NOMO-1 (cell line): ENCODE measurements at regions not wholly inside any gene's neighbourhood (a gene's known extent, or its start where the extent isn't known, plus 50 kb on each side); places are given as distances from the start of the nearest gene placed in this dataset.

Experiments
- DNase-seq, 2 experiments: peaks; one replicate each; lab custom pipeline; 2025; ENCODE audit not compliant: unreplicated experiment in 2 of 2; lab: John Stamatoyannopoulos, UW

- no peak for DNase-seq
Observed at GRCh38 chr2:8138923-8139667, 542.8 kb upstream of the ID2 start.

- DNase-seq = no peak
Observed at GRCh38 chr2:8139668-8140200, 542.1 kb upstream of the ID2 start.

DNA sequence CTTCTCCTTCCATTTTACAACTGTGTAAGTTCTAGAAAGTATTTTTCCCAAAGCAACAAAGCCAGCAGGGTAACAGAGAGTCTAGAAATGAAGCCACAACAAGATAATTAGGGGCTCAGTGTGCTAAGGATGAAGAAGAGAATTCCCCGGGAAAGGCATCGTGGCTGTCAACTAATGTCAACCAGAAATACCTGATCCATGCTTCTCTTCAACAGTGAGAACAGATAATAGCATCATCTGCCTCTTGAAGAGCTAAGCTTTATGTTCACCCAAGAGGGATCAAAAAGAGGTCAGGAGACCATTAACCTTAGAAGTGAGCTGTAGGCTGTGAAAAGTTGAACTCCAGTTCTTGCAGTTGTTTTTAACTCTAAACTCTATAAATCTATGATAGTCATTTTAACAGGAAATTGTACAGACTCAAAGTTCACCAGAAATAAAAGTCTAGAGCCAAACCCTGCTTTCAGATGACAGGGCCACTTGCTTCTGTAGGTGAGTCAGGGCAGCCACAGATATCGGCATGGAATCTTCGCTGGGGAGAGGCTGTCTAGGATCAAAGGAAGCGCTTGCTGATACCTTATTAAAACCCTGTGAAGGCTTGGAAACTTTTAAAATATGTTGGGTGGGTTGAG, 540.7 kb upstream of the ID2 start:
- DNase-seq = no peak

DNA sequence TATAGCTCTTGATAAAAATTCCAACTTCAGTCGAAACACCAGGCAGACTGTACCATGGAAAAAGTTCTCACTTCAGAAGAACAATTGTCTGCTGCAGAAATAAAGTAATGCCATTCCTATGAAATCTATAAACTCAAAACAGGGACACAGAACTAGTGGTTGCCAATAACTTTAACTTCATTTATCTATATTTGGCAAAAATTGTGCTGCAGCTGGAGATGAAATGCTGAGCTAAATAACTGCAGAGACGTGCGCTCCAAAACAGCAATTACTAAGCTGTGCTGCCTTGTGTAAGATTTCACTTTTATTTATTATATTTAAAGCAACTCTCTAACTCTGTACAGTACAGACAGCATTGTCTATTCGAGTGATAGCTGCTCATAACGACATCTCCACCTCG, 540.1 kb upstream of the ID2 start:
- no peak for DNase-seq

GRCh38 chr2:8142461-8142860, 539.4 kb upstream of the ID2 start:
- DNase-seq = no peak

DNA sequence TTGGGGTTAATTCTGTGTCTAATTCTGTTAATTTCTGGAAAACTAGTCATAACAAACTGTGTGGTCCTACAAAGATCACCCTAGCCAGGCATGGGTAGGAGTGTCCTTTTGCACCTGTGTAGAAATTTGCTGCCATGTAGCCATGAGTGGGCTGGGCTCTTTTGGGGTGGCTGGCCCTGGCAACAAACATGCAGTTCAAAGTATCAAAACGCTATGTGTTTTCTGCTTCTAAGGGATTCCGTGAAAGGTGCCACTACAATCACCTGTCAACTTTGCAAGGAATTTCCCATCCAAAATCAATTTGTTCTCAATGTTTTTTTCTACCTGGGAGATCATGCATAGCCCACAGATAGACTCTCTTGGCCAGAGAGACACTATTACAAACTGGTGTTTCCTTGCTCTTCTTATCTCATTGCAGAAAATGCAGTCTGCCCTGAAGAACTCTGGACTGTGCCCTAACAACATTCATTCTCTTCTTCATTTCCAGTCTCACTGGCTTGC, 537.7 kb upstream of the ID2 start:
- DNase-seq = no peak

DNA sequence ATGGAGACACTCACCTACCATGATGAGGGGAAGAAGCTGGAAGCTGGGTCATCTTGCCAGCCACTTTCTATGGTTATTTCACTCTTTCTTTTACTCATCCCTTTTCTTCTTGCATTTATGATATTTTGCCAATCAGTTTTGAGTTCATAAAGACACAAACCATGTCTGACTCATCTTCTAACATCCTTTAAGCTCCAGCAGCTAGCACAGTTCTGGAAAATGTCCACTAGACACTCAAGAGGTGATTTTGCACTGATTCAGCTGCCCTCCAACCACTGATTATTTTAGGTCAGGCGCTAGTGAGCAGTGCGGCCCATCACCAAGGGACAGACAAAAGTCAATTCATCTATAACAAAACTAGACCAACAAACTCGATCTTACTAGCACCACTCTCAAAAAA, 537.1 kb upstream of the ID2 start:
- DNase-seq = no peak

DNA sequence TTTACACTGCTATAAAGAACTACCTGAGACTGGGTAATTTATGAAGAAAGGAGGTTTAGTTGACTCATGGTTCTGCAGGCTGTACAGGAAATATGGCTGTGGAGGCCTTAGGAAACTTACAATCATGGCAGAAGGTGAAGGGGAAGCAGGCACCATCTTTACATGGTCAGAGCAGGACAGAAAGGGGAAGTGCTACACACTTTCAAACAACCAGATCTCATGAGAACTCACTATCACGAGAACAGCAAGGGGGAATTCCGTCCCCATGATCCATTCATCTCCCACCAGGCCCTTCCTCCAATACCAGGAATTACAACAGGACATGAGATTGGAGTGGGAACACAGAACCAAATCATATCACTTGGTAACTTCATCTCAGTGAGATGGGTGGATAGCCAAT, 536.5 kb upstream of the ID2 start:
- peak; percentile 11 to 55 for DNase-seq

DNA sequence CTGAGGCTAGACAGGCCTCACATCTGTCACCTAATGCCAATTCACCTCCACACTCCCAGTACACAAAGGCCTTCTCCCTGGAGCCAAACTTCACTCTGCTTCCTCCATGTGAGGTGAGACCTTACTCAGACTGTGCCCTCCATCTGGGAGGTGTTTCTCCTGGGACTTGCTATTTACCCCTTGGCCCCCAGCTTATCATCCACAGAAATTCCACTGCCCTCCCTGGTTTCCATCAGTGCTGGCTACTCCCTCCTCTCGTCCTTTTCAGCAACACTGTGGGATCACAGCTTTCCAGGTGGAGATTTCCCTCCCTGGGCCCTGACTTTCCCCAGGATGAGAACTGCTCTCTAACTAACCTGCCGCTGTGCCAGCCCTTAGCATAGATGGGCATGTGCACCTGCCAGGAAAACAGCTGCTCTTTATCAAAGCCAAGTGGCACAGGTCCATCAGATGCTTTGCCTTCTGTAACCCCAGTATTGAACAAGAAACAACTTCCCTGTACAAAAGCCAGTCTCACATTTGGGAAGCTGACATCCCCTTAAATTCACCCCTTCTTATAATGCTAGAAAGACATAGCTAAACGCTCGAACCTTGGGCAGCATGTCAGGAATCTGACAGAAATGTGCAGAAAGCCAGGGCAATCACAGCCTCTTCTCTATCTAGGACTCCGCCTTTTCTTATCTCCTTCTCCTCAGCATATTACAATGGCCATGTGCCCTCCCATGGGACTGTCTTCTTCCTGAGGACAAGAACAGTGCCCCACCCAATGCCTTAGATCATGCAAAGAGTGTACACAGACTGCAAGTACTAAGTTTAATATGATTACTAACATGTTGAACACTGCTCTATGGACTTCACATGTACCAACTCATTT, 535.5 kb upstream of the ID2 start:
- no peak for DNase-seq

GRCh38 chr2:8148260-8149006, 533.4 kb upstream of the ID2 start:
- no peak for DNase-seq

DNA sequence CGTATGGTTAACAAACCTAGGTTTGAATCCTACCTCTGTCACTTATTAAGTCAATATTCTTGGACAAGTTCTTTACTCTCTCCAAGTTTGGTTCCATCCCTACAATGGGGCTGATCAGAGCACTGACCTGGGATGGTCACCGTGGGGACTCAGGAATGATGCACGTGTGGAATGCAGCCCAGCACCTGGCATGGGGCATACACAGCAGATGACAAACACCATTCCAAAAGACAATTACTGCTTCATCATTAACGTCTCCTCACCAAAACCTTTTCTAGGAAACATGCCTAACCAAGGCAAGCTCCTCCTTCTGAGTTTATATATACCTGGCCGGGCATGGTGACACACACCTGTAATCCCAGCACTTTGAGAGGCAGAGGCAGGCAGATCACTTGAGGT, 532.9 kb upstream of the ID2 start:
- DNase-seq = no peak

DNA sequence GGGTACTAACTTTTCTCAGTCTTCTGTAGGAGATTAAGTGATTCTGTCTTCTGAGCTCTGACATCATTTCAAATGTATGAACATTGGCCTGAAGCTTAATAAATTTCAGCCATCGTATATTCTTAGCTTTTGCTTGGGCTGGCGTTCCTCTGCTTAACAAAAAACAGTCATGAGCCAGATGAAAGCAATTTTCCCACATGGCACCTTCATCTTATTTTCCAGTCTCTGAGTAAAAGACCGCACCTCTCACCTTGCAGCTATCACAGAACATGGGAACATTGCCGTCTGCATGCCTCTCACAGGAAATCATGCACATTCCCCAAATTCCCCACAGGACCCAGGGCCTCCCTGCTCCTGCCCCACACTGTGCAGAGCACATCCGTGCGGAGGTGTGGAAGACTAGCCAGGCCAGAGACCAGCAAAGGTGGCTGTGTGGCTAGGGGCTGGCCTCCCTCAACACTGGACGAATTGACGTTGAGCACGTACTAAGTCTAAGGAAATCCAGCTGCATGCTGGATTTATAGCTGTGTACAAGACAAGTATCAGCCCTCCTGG, 531.8 kb upstream of the ID2 start:
- DNase-seq = no peak

- no peak for DNase-seq
Observed at GRCh38 chr2:8151888-8152287, 530.0 kb upstream of the ID2 start.

DNA sequence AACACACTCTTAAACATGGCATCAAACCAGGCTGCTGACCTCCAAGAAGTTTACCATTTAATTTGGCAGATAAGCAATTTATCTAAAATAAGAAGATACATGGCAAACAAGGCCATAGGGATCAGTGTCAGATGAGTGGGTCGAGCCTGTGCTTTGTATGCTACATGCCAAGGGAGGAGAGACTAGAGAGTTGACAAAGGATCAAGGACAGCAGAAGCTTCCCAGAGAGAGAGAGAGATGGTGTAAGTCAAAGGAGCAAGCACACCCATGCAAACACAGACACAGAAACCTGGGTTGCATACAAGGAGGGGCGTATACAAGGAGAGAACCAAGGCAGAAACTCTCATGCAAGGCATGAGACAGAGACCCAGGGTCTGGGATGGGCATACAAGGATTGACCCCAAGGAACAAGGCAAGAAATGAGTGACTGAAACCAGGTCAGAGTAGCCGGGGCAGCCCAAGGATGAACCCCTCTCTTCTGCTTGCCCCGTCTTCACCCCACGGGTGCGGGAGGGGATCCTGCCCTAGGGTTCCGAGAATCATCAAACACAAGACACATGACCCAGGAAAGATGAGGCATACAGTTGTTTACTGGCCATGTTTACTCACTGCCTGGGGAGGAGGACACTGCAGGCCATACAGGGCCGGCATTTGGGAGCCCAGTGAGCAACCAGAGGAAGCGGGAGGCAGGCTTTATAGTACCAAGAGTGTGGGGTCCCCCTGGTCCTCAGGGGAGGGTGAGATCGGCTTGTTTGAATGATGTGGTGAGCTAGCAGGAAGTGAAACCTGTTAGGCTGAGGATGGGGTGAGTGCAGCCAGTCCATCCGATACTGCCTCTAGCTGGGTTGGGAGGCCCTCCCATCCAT, 529.2 kb upstream of the ID2 start:
- DNase-seq = peak; percentile 53 to 64

- no peak for DNase-seq
Observed at GRCh38 chr2:8153258-8153718, 528.6 kb upstream of the ID2 start.

GRCh38 chr2:8154270-8154669, 527.6 kb upstream of the ID2 start:
- DNase-seq = no peak

- DNase-seq = no peak
Observed at GRCh38 chr2:8154936-8155335, 526.9 kb upstream of the ID2 start.

DNA sequence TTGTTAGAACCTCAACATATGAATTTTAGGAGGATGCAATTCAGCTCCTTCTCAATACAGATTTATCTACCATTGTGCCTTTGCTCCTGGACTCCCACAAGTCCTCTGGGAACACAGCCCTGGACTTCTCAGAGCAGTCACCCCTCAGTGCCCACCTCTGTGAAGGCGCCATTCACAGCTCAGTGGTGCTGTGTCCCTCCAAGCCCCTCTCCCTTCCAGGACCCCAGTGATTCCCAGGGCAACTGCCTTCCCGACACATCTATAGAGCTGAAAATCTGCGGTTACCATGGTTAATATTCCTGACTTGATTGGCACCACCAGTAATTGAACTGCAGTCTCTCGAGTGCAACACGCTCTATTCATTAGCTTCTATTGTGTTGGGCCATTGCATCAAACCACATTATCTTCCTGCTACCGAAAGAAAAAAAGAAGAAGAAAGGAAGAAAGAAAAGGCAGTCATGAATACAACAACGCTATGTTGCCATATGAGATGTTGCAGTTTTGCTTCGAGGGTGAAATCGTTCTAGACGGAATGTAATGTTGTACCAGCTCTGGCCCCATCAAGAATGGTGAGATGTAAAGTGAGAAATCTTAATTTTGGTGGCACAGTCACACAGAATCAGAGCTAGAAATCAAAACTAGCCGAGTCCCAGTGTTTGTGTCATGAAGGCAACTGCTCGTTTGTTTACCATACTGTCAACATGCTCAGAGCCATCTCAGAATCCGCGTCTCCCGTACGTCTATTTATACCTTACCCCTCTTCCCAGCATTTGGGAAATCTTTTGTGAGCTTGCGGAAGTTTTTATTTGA, 524.0 kb upstream of the ID2 start:
- DNase-seq = no peak
